Spleen (tissue), 11 donors: ENCODE measurements at regions not wholly inside any gene's neighbourhood (a gene's known extent, or its start where the extent isn't known, plus 50 kb on each side); places are given as distances from the start of the nearest gene placed in this dataset.

Experiments
- DNase-seq: peaks from one replicate; pipeline ENCODE4 v3.0.0-alpha.2; 2020
- H3K27ac ChIP-seq, 8 donors: fragments of 200-600 bp; sonication (generic) in 7 of 8; 1 replicate in 4 of 8; 2 replicates in 4 of 8; pipeline versions ENCODE4 v1.5.0 to v1.8.0; 2016 to 2021; ENCODE audit warnings: inconsistent platforms in 4 of 8, mild to moderate bottlenecking in 4 of 8, moderate library complexity in 1 of 8
- H3K27me3 ChIP-seq, 7 donors: fragments of 200-600 bp; sonication (generic) in 6 of 7; replicated peaks in 1 of 7; 1 replicate in 4 of 7; 2 replicates in 3 of 7; pipeline versions ENCODE4 v1.5.0 to v1.8.0; 2016 to 2021; ENCODE audit warnings: inconsistent platforms in 3 of 7, mild to moderate bottlenecking in 1 of 7
- H3K36me3 ChIP-seq, 6 donors: fragments of 200-600 bp; sonication (generic) in 5 of 6; 1 replicate in 4 of 6; 2 replicates in 2 of 6; pipeline versions ENCODE4 v1.5.0 to v1.8.0; 2016 to 2021; ENCODE audit warnings: inconsistent platforms in 2 of 6
- H3K4me1 ChIP-seq, 6 donors: fragments of 200-600 bp; sonication (generic) in 5 of 6; 1 replicate in 3 of 6; 2 replicates in 3 of 6; pipeline versions ENCODE4 v1.5.0 to v1.8.0; 2016 to 2021; ENCODE audit warnings: inconsistent platforms in 3 of 6
- H3K4me3 ChIP-seq, 8 donors: fragments of 200-600 bp; sonication (generic) in 7 of 8; 1 replicate in 4 of 8; 2 replicates in 4 of 8; pipeline versions ENCODE4 v1.5.0 to v1.8.0; 2016 to 2021; ENCODE audit warnings: inconsistent platforms in 4 of 8, mild to moderate bottlenecking in 4 of 8, moderate library complexity in 2 of 8
- H3K9me3 ChIP-seq, 8 donors: fragments of 200-600 bp; sonication (generic) in 7 of 8; 1 replicate in 4 of 8; 2 replicates in 4 of 8; pipeline versions ENCODE4 v1.5.0 to v1.8.0; 2016 to 2021; ENCODE audit warnings: inconsistent platforms in 4 of 8
- POLR2A ChIP-seq, 3 donors: fragments of 450-650 bp; IDR thresholded peaks; one replicate each; pipeline ENCODE4 v1.5.1; 2017; ENCODE audit warnings: antibody characterized with exemption in 3 of 3, mild to moderate bottlenecking in 1 of 3
- POLR2AphosphoS5 ChIP-seq, 3 donors: sonication (generic); formaldehyde crosslinking; IDR thresholded peaks; one replicate each; pipeline ENCODE4 v1.5.1; 2017; ENCODE audit warnings: antibody characterized with exemption in 3 of 3
- WGBS, 5 donors: extraction: QIAGEN DNeasy Blood & Tissue Kit in 3 of 5; methylation state at CpG; one replicate each; pipeline versions ENCODE4 v1.1.5 to v1.1.7; 2013 to 2018; 5-methylcytosine and 5-hydroxymethylcytosine counted together
- intact Hi-C: fragments of 100-400 bp; cut with DNase I; formaldehyde crosslinking; loops from one replicate; pipeline ENCODE4 v1.15.0; 2023; ENCODE audit warnings: low total_unique reads
- TF ChIP-seq, protein P1 (sequence below), 11 experiments: fragments of 200-600 bp in 7 of 11; fragments of 450-650 bp in 4 of 11; sonication (generic) in 4 of 11; IDR thresholded peaks in 8 of 11; conservative IDR thresholded peaks in 3 of 11; 1 replicate in 7 of 11; 2 replicates in 4 of 11; pipeline versions ENCODE4 v1.4.0 to v1.8.0; 2016 to 2021; ENCODE audit warnings: antibody characterized with exemption in 11 of 11, inconsistent platforms in 4 of 11, mild to moderate bottlenecking in 1 of 11
- donor health status: healthy with polysubstance abuse.
- donor health status: DM: no; HTN: no; CAD: no; lungs with moderate emphysema.
- donor health status: DM: no; HTN: no; CAD: no.
- donor health status: Bipolar disorder and iron deficiency.
- donor health status: healthy.
- donor health status: DM: no; HTN: no; CAD: no.
- donor health status: DM: yes; HTN: yes; CAD: no.

DNA sequence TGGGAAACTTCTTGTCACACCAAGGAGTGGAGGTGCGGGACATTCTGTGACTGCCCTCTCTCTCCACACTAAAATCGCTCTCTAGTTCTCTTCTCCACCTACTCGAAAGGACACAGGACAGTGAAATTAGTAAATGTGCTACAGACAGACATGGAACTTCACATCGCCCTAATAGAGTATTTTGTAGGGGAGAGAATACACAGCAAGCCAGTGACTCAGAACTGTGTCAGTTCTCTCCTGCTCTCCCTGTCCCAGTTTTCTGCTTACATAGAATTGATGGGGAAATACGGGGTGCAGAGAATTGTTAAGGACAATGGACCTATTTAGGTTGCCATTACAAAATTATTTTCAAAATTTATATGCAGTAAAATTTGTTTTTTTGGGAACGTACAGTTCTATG is 159.6 kb upstream of the GADL1 start:
- DNase-seq, result no peak
- no peak for TF ChIP-seq POLR2A (IDR thresholded peaks at IDR 0.05)
- no peak for TF ChIP-seq POLR2AphosphoS5 (IDR thresholded peaks at IDR 0.05)
- TF ChIP-seq, protein P1, sequence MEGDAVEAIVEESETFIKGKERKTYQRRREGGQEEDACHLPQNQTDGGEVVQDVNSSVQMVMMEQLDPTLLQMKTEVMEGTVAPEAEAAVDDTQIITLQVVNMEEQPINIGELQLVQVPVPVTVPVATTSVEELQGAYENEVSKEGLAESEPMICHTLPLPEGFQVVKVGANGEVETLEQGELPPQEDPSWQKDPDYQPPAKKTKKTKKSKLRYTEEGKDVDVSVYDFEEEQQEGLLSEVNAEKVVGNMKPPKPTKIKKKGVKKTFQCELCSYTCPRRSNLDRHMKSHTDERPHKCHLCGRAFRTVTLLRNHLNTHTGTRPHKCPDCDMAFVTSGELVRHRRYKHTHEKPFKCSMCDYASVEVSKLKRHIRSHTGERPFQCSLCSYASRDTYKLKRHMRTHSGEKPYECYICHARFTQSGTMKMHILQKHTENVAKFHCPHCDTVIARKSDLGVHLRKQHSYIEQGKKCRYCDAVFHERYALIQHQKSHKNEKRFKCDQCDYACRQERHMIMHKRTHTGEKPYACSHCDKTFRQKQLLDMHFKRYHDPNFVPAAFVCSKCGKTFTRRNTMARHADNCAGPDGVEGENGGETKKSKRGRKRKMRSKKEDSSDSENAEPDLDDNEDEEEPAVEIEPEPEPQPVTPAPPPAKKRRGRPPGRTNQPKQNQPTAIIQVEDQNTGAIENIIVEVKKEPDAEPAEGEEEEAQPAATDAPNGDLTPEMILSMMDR (IDR thresholded peaks at IDR 0.05 in 8 of 11, conservative IDR thresholded peaks at IDR 0.05 in 3 of 11), result no peak
- Histone ChIP-seq H3K36me3 (no peaks in the 10 kb centered on the region), H3K4me3 (no peak overlapping the region), H3K27ac (no peak overlapping the region), H3K9me3 (peaks cover 0 to 40% (median 17%) of the 10 kb centered on the region in 8 donors), H3K27me3 (no peaks in the 10 kb centered on the region), H3K4me1 (no peaks in the 10 kb centered on the region)
- WGBS, 5 donors, result 90 to 96% (median 93%) methylated on average over 6 of the region's 6 CpGs
- intact Hi-C loops, result no loop called here

DNA sequence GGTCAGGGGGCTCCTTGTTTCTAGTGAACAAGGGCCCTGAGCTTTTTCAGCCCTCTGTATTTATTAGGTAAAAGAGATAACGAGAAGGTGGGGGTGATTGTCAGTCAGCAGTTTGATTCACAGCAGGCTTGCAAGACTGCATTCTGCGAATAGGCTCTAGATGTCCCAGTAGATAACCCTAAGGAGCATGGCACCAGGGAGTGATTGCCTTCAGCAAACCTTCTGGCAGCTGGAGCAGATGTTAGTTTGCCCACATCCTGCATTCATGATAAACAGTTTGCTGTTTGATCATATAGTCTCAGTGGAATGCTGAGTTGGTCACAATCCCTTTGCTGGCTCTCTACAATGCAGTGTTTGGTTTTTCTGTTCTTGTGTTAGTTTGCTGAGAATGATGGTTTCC is 161.3 kb upstream of the GADL1 start:
- no peak overlapping the region for H3K4me3 ChIP-seq
- no peaks in the 10 kb centered on the region for H3K36me3 ChIP-seq
- H3K27ac ChIP-seq, result no peak overlapping the region
- intact Hi-C loops, result no loop called here
- no peaks in the 10 kb centered on the region for H3K4me1 ChIP-seq
- H3K27me3 ChIP-seq, result no peaks in the 10 kb centered on the region
- TF ChIP-seq, protein P1 (IDR thresholded peaks at IDR 0.05 in 8 of 11, conservative IDR thresholded peaks at IDR 0.05 in 3 of 11), result no peak
- TF ChIP-seq POLR2AphosphoS5 (IDR thresholded peaks at IDR 0.05), result no peak
- no peak for TF ChIP-seq POLR2A (IDR thresholded peaks at IDR 0.05)
- DNase-seq, result no peak
- peaks cover 0 to 55% (median 26%) of the 10 kb centered on the region in 8 donors for H3K9me3 ChIP-seq
- WGBS, 5 donors, result 90 to 98% (median 90%) methylated on average over 2 of the region's 2 CpGs

GRCh38 chr3:31057891-31058290 is 163.4 kb upstream of the GADL1 start:
- no peak for TF ChIP-seq POLR2A (IDR thresholded peaks at IDR 0.05)
- TF ChIP-seq, protein P1 (IDR thresholded peaks at IDR 0.05 in 8 of 11, conservative IDR thresholded peaks at IDR 0.05 in 3 of 11), result no peak
- no peak for TF ChIP-seq POLR2AphosphoS5 (IDR thresholded peaks at IDR 0.05)
- no peaks in the 10 kb centered on the region for H3K27me3 ChIP-seq
- DNase-seq, result no peak
- intact Hi-C loops, result no loop called here
- H3K36me3 ChIP-seq, result no peaks in the 10 kb centered on the region
- no peak overlapping the region for H3K27ac ChIP-seq
- WGBS, 5 donors, result 27 to 49% (median 29%) methylated on average over 3 of the region's 3 CpGs
- no peaks in the 10 kb centered on the region for H3K4me1 ChIP-seq
- no peak overlapping the region for H3K4me3 ChIP-seq
- peaks cover 0 to 41% (median 19%) of the 10 kb centered on the region in 8 donors for H3K9me3 ChIP-seq

- no peak for DNase-seq
- no peaks in the 10 kb centered on the region for H3K36me3 ChIP-seq
- H3K27ac ChIP-seq, result no peak overlapping the region
- H3K4me1 ChIP-seq, result no peaks in the 10 kb centered on the region
- no peak overlapping the region for H3K4me3 ChIP-seq
- no peaks in the 10 kb centered on the region for H3K27me3 ChIP-seq
- intact Hi-C loops, result no loop called here
- TF ChIP-seq POLR2AphosphoS5 (IDR thresholded peaks at IDR 0.05) (no peak), POLR2A (IDR thresholded peaks at IDR 0.05) (no peak)
- TF ChIP-seq, protein P1 (IDR thresholded peaks at IDR 0.05 in 8 of 11, conservative IDR thresholded peaks at IDR 0.05 in 3 of 11), result no peak
- peaks cover 0 to 16% (median 9%) of the 10 kb centered on the region in 8 donors for H3K9me3 ChIP-seq
Observed at GRCh38 chr3:31064021-31064420, 169.6 kb upstream of the GADL1 start.
